ENCODE measurements at regions not wholly inside any gene's neighbourhood (a gene's known extent, or its start where the extent isn't known, plus 50 kb on each side); places are given as distances from the start of the nearest gene placed in this dataset.

GRCh38 chr5:171714261-171714660 is 71.4 kb upstream of the SMIM23 start:
- no peak for TF ChIP-seq CTCF (IDR thresholded peaks at IDR 0.05)
- no peak for TF ChIP-seq POLR2A (IDR thresholded peaks at IDR 0.05)

All from ovary (tissue), 3 donors.